ENCODE measurements at regions not wholly inside any gene's neighbourhood (a gene's known extent, or its start where the extent isn't known, plus 50 kb on each side); places are given as distances from the start of the nearest gene placed in this dataset.

DNA sequence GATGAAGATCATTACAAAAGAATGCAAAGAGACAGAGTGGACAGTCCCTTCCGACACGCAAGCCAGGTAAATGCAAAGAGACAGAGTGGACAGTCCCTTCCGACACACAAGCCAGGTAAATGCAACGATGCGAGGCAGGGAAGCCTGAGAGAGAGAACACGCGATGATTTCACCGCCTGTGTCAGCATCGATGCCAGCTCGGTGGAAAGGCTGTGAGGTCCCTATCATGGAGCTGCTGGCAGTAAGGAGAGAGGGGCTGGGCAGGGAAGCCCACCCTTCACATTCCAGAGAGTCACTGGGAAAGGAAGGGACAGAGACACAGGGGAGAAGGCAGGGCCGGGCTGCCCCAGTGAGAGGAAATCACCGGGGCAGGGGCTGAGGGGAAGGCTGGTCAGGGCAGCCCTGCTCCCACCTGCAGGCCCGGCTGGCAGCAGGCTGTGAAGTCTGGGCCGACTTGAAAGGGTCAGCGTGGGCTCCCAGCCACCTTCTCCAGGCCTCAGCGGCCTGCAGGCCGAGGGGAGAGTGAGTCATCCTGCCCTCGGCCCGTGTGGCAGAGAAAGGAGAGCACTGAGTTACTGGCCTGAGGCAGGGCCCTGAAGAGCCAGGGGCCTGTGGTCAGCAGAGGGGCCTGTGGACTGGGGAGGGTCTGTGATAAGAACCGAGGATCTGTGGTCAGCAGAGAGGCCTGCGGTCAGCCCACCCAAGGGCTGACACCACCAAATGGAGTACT is 80.4 kb downstream of the DACT2 start:
- TF ChIP-seq, protein P1, sequence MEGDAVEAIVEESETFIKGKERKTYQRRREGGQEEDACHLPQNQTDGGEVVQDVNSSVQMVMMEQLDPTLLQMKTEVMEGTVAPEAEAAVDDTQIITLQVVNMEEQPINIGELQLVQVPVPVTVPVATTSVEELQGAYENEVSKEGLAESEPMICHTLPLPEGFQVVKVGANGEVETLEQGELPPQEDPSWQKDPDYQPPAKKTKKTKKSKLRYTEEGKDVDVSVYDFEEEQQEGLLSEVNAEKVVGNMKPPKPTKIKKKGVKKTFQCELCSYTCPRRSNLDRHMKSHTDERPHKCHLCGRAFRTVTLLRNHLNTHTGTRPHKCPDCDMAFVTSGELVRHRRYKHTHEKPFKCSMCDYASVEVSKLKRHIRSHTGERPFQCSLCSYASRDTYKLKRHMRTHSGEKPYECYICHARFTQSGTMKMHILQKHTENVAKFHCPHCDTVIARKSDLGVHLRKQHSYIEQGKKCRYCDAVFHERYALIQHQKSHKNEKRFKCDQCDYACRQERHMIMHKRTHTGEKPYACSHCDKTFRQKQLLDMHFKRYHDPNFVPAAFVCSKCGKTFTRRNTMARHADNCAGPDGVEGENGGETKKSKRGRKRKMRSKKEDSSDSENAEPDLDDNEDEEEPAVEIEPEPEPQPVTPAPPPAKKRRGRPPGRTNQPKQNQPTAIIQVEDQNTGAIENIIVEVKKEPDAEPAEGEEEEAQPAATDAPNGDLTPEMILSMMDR (IDR thresholded peaks at IDR 0.05) = no peak
- no peak for TF ChIP-seq POLR2A (IDR thresholded peaks at IDR 0.05)

Measured in testis (tissue), 2 donors.